ACC112 (cell line): ENCODE measurements at regions not wholly inside any gene's neighbourhood (a gene's known extent, or its start where the extent isn't known, plus 50 kb on each side); places are given as distances from the start of the nearest gene placed in this dataset.

Experiments used
- H2AFZ ChIP-seq: fragments of 200-600 bp; sonication (generic); one replicate; pipeline ENCODE4 v1.6.0; 2017; ENCODE audit warnings: antibody characterized with exemption, low read length; ENCODE audit not compliant: unreplicated experiment
- H3K27ac ChIP-seq: fragments of 200-600 bp; sonication (generic); 2 replicates; pipeline ENCODE4 v1.5.1; 2014; ENCODE audit warnings: low read depth, mild to moderate bottlenecking, antibody characterized with exemption, low read length, moderate library complexity
- H3K27me3 ChIP-seq: fragments of 200-600 bp; sonication (generic); 2 replicates; pipeline ENCODE4 v1.6.1; 2014; ENCODE audit warnings: mild to moderate bottlenecking, antibody characterized with exemption, low read length, moderate library complexity, mixed read lengths; ENCODE audit not compliant: insufficient read depth
- H3K36me3 ChIP-seq: fragments of 200-600 bp; sonication (generic); 2 replicates; pipeline ENCODE4 v1.6.1; 2016; ENCODE audit warnings: mild to moderate bottlenecking, antibody characterized with exemption, low read length, moderate library complexity, mixed read lengths; ENCODE audit not compliant: insufficient read depth
- H3K4me1 ChIP-seq: fragments of 200-600 bp; sonication (generic); one replicate; pipeline ENCODE4 v1.6.1; 2016; ENCODE audit warnings: low read length, mixed read lengths; ENCODE audit not compliant: insufficient read depth, unreplicated experiment, control insufficient read depth
- H3K4me3 ChIP-seq: fragments of 200-600 bp; sonication (generic); 2 replicates; pipeline ENCODE4 v1.5.1; 2014; ENCODE audit warnings: mild to moderate bottlenecking, low read depth, low read length
- H3K79me2 ChIP-seq: fragments of 200-600 bp; sonication (generic); one replicate; pipeline ENCODE4 v1.6.0; 2016; ENCODE audit warnings: low read length; ENCODE audit not compliant: control insufficient read depth, unreplicated experiment, insufficient read depth

GRCh38 chr7:45347804-45348203, 190.2 kb downstream of the RAMP3 start:
- peaks cover 24% of the 10 kb centered on the region; the same call in 1 of the 2 replicates for H3K27me3 ChIP-seq
- no peaks in the 10 kb centered on the region for H3K79me2 ChIP-seq
- H3K36me3 ChIP-seq = no peaks in the 10 kb centered on the region
- H3K4me3 ChIP-seq = no peak overlapping the region
- H3K4me1 ChIP-seq = no peaks in the 10 kb centered on the region
- H3K27ac ChIP-seq = no peak overlapping the region
- no peak overlapping the region for H2AFZ ChIP-seq

- H3K27me3 ChIP-seq = peaks cover 12% of the 10 kb centered on the region; the same call in 1 of the 2 replicates
- H3K4me1 ChIP-seq = no peaks in the 10 kb centered on the region
- no peaks in the 10 kb centered on the region for H3K36me3 ChIP-seq
- no peak overlapping the region for H2AFZ ChIP-seq
- H3K27ac ChIP-seq = no peak overlapping the region
- H3K79me2 ChIP-seq = no peaks in the 10 kb centered on the region
- H3K4me3 ChIP-seq = no peak overlapping the region
These were observed 191.5 kb downstream of the RAMP3 start for GRCh38 chr7:45349090-45349489.

GRCh38 chr7:45350896-45351295, 193.3 kb downstream of the RAMP3 start:
- no peaks in the 10 kb centered on the region for H3K4me1 ChIP-seq
- H3K27ac ChIP-seq = no peak overlapping the region
- H3K36me3 ChIP-seq = no peaks in the 10 kb centered on the region
- H3K27me3 ChIP-seq = peaks cover 18% of the 10 kb centered on the region
- no peak overlapping the region for H3K4me3 ChIP-seq
- no peaks in the 10 kb centered on the region for H3K79me2 ChIP-seq
- no peak overlapping the region for H2AFZ ChIP-seq

GRCh38 chr7:45358287-45358686, 200.7 kb downstream of the RAMP3 start:
- Histone ChIP-seq H3K4me1 (no peaks in the 10 kb centered on the region), H3K27ac (no peak overlapping the region), H3K36me3 (no peaks in the 10 kb centered on the region), H3K27me3 (peaks cover 37% of the 10 kb centered on the region), H2AFZ (no peak overlapping the region), H3K79me2 (no peaks in the 10 kb centered on the region), H3K4me3 (no peak overlapping the region)

- H3K4me3 ChIP-seq = no peak overlapping the region
- peaks cover 44% of the 10 kb centered on the region for H3K27me3 ChIP-seq
- H2AFZ ChIP-seq = no peak overlapping the region
- no peaks in the 10 kb centered on the region for H3K36me3 ChIP-seq
- H3K79me2 ChIP-seq = no peaks in the 10 kb centered on the region
- no peaks in the 10 kb centered on the region for H3K4me1 ChIP-seq
- no peak overlapping the region for H3K27ac ChIP-seq
These were observed 201.7 kb downstream of the RAMP3 start for GRCh38 chr7:45359250-45359649.

- peaks cover 48% of the 10 kb centered on the region for H3K27me3 ChIP-seq
- H2AFZ ChIP-seq = no peak overlapping the region
- H3K27ac ChIP-seq = no peak overlapping the region
- H3K4me3 ChIP-seq = no peak overlapping the region
- no peaks in the 10 kb centered on the region for H3K36me3 ChIP-seq
- no peaks in the 10 kb centered on the region for H3K4me1 ChIP-seq
- no peaks in the 10 kb centered on the region for H3K79me2 ChIP-seq
These were observed 202.2 kb downstream of the RAMP3 start for GRCh38 chr7:45359776-45360175.

GRCh38 chr7:45363669-45364068, 206.1 kb downstream of the RAMP3 start:
- H3K27ac ChIP-seq = no peak overlapping the region
- H3K4me3 ChIP-seq = no peak overlapping the region
- no peak overlapping the region for H2AFZ ChIP-seq
- no peaks in the 10 kb centered on the region for H3K79me2 ChIP-seq
- no peaks in the 10 kb centered on the region for H3K4me1 ChIP-seq
- H3K36me3 ChIP-seq = no peaks in the 10 kb centered on the region
- peaks cover 42% of the 10 kb centered on the region for H3K27me3 ChIP-seq

- Histone ChIP-seq H3K27ac (no peak overlapping the region), H3K79me2 (no peaks in the 10 kb centered on the region), H3K36me3 (no peaks in the 10 kb centered on the region), H2AFZ (no peak overlapping the region), H3K4me3 (no peak overlapping the region), H3K4me1 (no peaks in the 10 kb centered on the region), H3K27me3 (peaks cover 32% of the 10 kb centered on the region)
These were observed 207.8 kb downstream of the RAMP3 start for GRCh38 chr7:45365341-45365740.

GRCh38 chr7:45366475-45366874, 207.7 kb upstream of the ADCY1 start:
- Histone ChIP-seq H3K27me3 (peaks cover 32% of the 10 kb centered on the region), H3K27ac (no peak overlapping the region), H3K79me2 (no peaks in the 10 kb centered on the region), H3K4me3 (no peak overlapping the region), H3K4me1 (no peaks in the 10 kb centered on the region), H3K36me3 (no peaks in the 10 kb centered on the region), H2AFZ (no peak overlapping the region)

- no peaks in the 10 kb centered on the region for H3K36me3 ChIP-seq
- no peaks in the 10 kb centered on the region for H3K79me2 ChIP-seq
- H3K4me3 ChIP-seq = no peak overlapping the region
These were observed 207.1 kb upstream of the ADCY1 start for GRCh38 chr7:45367026-45367425.

GRCh38 chr7:45368129-45368807, 205.9 kb upstream of the ADCY1 start:
- Histone ChIP-seq H3K4me1 (no peaks in the 10 kb centered on the region), H3K36me3 (no peaks in the 10 kb centered on the region)

More at GRCh38 chr7:45367026-45367425, 207.1 kb upstream of the ADCY1 start:
- Histone ChIP-seq H2AFZ (no peak overlapping the region), H3K27me3 (peaks cover 32% of the 10 kb centered on the region), H3K4me1 (no peaks in the 10 kb centered on the region), H3K27ac (no peak overlapping the region)

More at GRCh38 chr7:45368129-45368807, 205.9 kb upstream of the ADCY1 start:
- Histone ChIP-seq H3K79me2 (no peaks in the 10 kb centered on the region), H3K27ac (no peak overlapping the region), H3K27me3 (peaks cover 28% of the 10 kb centered on the region), H3K4me3 (no peak overlapping the region), H2AFZ (no peak overlapping the region)
